ENCODE measurements at regions not wholly inside any gene's neighbourhood (a gene's known extent, or its start where the extent isn't known, plus 50 kb on each side); places are given as distances from the start of the nearest gene placed in this dataset.

DNA sequence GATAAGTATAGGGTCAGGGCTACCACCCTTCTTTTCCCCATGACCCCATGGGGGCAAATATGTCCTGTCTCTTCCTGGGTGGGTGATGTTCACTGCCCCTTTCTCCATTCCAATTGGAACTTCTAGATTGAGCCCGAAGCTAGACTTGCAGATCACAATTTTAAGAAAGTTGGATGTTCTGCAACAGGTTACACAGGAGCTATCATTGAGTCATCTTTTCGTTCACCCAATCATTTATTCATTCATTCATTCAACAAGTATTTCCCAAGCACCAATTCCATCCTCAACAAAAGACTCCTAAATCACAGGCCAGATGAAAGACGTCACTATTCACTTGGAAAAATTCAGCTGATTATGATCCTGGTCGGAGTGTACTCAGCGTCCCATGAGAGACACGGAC lies 71.0 kb upstream of the FOXP4 start:
- H2AFZ ChIP-seq (ENCODE audit: low read depth, low read length, poor library complexity, severe bottlenecking), result no peak overlapping the region
- ATAC-seq (no peak), DNase-seq (ENCODE audit: low read depth, low spot score) (no peak)
- no peaks in the 10 kb centered on the region for H4K20me1 ChIP-seq (ENCODE audit: insufficient read depth)
- H3K79me2 ChIP-seq (ENCODE audit: insufficient read depth, low read length), result no peaks in the 10 kb centered on the region
- no peak overlapping the region for H3K27ac ChIP-seq (ENCODE audit: low read depth, low read length)
- H3K4me3 ChIP-seq (replicated peaks in 1 of 2; ENCODE audit: low read depth in 1 of 2, low read length in 2 of 2), result no peak overlapping the region
- CTCF ChIA-PET, result no interaction called here
- no peaks in the 10 kb centered on the region for H3K9me3 ChIP-seq (ENCODE audit: control insufficient read depth in 1 of 2, insufficient read depth in 1 of 2, low read depth in 1 of 2, low read length in 2 of 2)
- no peaks in the 10 kb centered on the region for H3K36me3 ChIP-seq (ENCODE audit: control insufficient read depth in 1 of 2, insufficient read depth in 2 of 2, low read length in 2 of 2)
- BruUV-seq (replicated peaks), result no TSS peak
- RAD21 ChIA-PET (ENCODE audit: low non-redundant PET in 1 of 2, low total read pairs in 2 of 2, uncharacterized antibody in 2 of 2, unreplicated experiment in 2 of 2), result no interaction called here
- TF ChIP-seq POLR2A (IDR thresholded peaks at IDR 0.05; ENCODE audit: borderline replicate concordance, extremely low read depth, insufficient read depth, insufficient read length) (no peak), YY1 (IDR thresholded peaks at IDR 0.05; ENCODE audit: extremely low read depth, insufficient replicate concordance, low read depth, low read length) (no peak), EZH2 (IDR thresholded peaks at IDR 0.05) (no peak), SP1 (IDR thresholded peaks at IDR 0.05; ENCODE audit: low read depth) (no peak), JUND (IDR thresholded peaks at IDR 0.05) (no peak), ELF1 (IDR thresholded peaks at IDR 0.05; ENCODE audit: borderline replicate concordance, low read depth) (no peak), ZFX (IDR thresholded peaks at IDR 0.05) (no peak), POLR2AphosphoS5 (IDR thresholded peaks at IDR 0.05; ENCODE audit: low read depth, low read length) (no peak), SIN3A (IDR thresholded peaks at IDR 0.05; ENCODE audit: low read depth) (no peak), CEBPB (IDR thresholded peaks at IDR 0.05; ENCODE audit: low read depth) (no peak), SRF (IDR thresholded peaks at IDR 0.05; ENCODE audit: low read depth) (no peak), CBX3 (IDR thresholded peaks at IDR 0.05; ENCODE audit: low read depth) (no peak), EZH2phosphoT487 (IDR thresholded peaks at IDR 0.05; ENCODE audit: borderline replicate concordance) (no peak), TCF7L2 (IDR thresholded peaks at IDR 0.05; ENCODE audit: borderline replicate concordance, extremely low read depth, insufficient read depth, insufficient read length) (no peak), FOSL1 (IDR thresholded peaks at IDR 0.05; ENCODE audit: low read depth) (no peak)
- TF ChIP-seq, protein P1, sequence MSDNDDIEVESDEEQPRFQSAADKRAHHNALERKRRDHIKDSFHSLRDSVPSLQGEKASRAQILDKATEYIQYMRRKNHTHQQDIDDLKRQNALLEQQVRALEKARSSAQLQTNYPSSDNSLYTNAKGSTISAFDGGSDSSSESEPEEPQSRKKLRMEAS (IDR thresholded peaks at IDR 0.05), result no peak
- TF ChIP-seq, protein P2, sequence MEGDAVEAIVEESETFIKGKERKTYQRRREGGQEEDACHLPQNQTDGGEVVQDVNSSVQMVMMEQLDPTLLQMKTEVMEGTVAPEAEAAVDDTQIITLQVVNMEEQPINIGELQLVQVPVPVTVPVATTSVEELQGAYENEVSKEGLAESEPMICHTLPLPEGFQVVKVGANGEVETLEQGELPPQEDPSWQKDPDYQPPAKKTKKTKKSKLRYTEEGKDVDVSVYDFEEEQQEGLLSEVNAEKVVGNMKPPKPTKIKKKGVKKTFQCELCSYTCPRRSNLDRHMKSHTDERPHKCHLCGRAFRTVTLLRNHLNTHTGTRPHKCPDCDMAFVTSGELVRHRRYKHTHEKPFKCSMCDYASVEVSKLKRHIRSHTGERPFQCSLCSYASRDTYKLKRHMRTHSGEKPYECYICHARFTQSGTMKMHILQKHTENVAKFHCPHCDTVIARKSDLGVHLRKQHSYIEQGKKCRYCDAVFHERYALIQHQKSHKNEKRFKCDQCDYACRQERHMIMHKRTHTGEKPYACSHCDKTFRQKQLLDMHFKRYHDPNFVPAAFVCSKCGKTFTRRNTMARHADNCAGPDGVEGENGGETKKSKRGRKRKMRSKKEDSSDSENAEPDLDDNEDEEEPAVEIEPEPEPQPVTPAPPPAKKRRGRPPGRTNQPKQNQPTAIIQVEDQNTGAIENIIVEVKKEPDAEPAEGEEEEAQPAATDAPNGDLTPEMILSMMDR (IDR thresholded peaks at IDR 0.05 in 2 of 3, conservative IDR thresholded peaks at IDR 0.05 in 1 of 3; ENCODE audit: borderline replicate concordance in 1 of 3, insufficient read depth in 1 of 3, low read depth in 2 of 3, low read length in 2 of 3), result no peak
- TF ChIP-seq, protein P3, sequence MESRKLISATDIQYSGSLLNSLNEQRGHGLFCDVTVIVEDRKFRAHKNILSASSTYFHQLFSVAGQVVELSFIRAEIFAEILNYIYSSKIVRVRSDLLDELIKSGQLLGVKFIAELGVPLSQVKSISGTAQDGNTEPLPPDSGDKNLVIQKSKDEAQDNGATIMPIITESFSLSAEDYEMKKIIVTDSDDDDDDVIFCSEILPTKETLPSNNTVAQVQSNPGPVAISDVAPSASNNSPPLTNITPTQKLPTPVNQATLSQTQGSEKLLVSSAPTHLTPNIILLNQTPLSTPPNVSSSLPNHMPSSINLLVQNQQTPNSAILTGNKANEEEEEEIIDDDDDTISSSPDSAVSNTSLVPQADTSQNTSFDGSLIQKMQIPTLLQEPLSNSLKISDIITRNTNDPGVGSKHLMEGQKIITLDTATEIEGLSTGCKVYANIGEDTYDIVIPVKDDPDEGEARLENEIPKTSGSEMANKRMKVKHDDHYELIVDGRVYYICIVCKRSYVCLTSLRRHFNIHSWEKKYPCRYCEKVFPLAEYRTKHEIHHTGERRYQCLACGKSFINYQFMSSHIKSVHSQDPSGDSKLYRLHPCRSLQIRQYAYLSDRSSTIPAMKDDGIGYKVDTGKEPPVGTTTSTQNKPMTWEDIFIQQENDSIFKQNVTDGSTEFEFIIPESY (IDR thresholded peaks at IDR 0.05; ENCODE audit: extremely low read depth, insufficient replicate concordance, low read length), result no peak
- TF ChIP-seq, protein P4, sequence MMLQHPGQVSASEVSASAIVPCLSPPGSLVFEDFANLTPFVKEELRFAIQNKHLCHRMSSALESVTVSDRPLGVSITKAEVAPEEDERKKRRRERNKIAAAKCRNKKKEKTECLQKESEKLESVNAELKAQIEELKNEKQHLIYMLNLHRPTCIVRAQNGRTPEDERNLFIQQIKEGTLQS (IDR thresholded peaks at IDR 0.05), result no peak
- H3K4me2 ChIP-seq (ENCODE audit: low read length), result no peak overlapping the region
- peaks cover 0 to 15% of the 10 kb centered on the region in 2 experiments; a peak in 2 of 4 replicates for H3K4me1 ChIP-seq (ENCODE audit: control insufficient read depth in 1 of 2, insufficient read depth in 2 of 2, low read length in 2 of 2)
- POLR2A ChIA-PET, result no interaction called here
- peaks cover 3% of the 10 kb centered on the region; the same call in 1 of the 2 replicates for H3K27me3 ChIP-seq (ENCODE audit: insufficient read depth, low read length)
- H3K9me2 ChIP-seq (ENCODE audit: insufficient read depth), result no peaks in the 10 kb centered on the region
- intact Hi-C loops (cut with micrococcal nuclease), result no loop called here
- no peak overlapping the region for H3K9ac ChIP-seq (ENCODE audit: low read length)

Measured in HCT116 (cell line).